Fibroblast of pulmonary artery (primary cell): ENCODE measurements at regions not wholly inside any gene's neighbourhood (a gene's known extent, or its start where the extent isn't known, plus 50 kb on each side); places are given as distances from the start of the nearest gene placed in this dataset.
A peak's percentile ranks its signal among the peaks of the same experiment; 100 is the strongest.

Source experiments
- DNase-seq: peaks from one replicate; pipeline ENCODE4 v3.0.0-alpha.2; 2010; ENCODE audit warnings: low read depth
- H3K4me3 ChIP-seq: replicated peaks from 2 replicates; pipeline ENCODE4 v1.5.1; 2011; ENCODE audit warnings: low read depth, mild to moderate bottlenecking, control low read depth, low read length, moderate library complexity
- TF ChIP-seq, protein P1 (sequence below): IDR thresholded peaks from 2 replicates; pipeline ENCODE4 v1.5.1; 2011; ENCODE audit warnings: mild to moderate bottlenecking, control low read depth, low read length, inconsistent platforms; ENCODE audit errors: missing control alignments

DNA sequence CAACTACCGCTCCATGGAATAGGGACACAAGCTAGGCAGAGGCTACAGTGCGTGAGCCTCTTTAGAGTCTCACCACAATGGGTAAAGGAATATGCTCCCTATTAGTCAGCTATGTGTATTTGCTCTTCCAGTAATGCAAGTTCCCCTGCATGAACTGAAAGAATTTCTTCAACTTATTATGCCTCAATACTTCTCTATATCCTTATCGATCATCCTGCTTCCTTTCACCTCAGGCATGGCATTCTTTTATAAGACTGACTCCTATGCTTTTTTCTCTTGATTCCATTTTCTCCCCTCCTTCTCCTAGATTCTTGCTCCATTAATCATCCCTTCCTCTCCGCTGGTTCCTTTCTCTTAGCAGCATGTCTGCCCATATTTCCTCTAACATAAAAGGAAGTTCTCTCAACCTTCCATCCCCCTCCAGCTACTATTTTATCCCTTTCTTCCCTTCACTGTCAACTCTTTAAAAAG is 94.5 kb upstream of the CPM start:
- H3K4me3 ChIP-seq = no peak overlapping the region
- TF ChIP-seq, protein P1, sequence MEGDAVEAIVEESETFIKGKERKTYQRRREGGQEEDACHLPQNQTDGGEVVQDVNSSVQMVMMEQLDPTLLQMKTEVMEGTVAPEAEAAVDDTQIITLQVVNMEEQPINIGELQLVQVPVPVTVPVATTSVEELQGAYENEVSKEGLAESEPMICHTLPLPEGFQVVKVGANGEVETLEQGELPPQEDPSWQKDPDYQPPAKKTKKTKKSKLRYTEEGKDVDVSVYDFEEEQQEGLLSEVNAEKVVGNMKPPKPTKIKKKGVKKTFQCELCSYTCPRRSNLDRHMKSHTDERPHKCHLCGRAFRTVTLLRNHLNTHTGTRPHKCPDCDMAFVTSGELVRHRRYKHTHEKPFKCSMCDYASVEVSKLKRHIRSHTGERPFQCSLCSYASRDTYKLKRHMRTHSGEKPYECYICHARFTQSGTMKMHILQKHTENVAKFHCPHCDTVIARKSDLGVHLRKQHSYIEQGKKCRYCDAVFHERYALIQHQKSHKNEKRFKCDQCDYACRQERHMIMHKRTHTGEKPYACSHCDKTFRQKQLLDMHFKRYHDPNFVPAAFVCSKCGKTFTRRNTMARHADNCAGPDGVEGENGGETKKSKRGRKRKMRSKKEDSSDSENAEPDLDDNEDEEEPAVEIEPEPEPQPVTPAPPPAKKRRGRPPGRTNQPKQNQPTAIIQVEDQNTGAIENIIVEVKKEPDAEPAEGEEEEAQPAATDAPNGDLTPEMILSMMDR = no peak
- DNase-seq = peak; percentile 59

GRCh38 chr12:69028941-69029729 is 96.2 kb upstream of the CPM start:
- H3K4me3 ChIP-seq = no peak overlapping the region
- TF ChIP-seq, protein P1 = no peak
- peak; percentile 21 for DNase-seq

DNA sequence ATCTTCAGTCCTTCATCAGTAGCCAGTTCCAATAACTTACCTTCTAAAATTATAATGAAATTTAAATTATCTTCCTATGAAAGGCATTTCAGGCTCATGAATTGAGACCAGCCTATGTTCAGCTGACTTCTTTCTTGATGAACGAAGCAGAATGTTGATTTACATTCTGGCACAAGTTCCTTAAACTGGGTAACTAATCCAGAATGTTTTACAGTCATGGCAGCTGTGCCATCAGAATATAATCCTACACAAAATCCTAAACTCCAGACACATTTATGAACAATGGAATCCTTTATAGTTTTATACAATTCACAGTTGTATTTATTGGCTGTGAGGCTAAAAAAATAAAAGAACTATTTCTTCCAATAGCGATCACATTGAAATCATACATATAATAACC is 97.3 kb upstream of the CPM start:
- no peak overlapping the region for H3K4me3 ChIP-seq
- no peak for DNase-seq
- TF ChIP-seq, protein P1 = no peak

- TF ChIP-seq, protein P1 = no peak
- H3K4me3 ChIP-seq = no peak overlapping the region
Measured at GRCh38 chr12:69036533-69036932, 103.6 kb upstream of the CPM start.

GRCh38 chr12:69036999-69037398 is 104.0 kb upstream of the CPM start:
- TF ChIP-seq, protein P1 = no peak
- H3K4me3 ChIP-seq = no peak overlapping the region
- DNase-seq = no peak

More at GRCh38 chr12:69036533-69036932, 103.6 kb upstream of the CPM start:
- no peak for DNase-seq

DNA sequence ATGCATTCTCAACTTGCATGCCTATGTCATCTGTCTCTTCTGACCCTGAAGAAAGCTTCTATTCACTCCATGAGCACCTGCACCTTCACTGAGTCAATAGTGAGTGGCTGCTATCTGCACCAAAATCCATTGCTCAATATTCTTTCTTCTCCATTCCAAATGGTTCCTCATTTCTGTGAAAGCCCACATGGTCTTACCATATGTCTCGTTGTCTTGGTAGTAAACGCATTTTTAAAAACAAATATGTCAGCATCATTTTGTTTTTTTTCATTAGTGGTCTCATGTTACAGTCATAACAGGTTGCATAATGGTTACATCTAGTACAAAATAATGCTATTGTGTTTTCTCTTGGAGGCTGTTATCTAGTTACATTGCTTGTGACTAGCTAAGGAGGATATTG is 106.9 kb upstream of the CPM start:
- peak; percentile 34 for DNase-seq
- no peak overlapping the region for H3K4me3 ChIP-seq
- TF ChIP-seq, protein P1 = no peak

GRCh38 chr12:69042557-69042956 is 109.6 kb upstream of the CPM start:
- no peak overlapping the region for H3K4me3 ChIP-seq
- no peak for DNase-seq
- TF ChIP-seq, protein P1 = no peak
